ENCODE measurements at regions not wholly inside any gene's neighbourhood (a gene's known extent, or its start where the extent isn't known, plus 50 kb on each side); places are given as distances from the start of the nearest gene placed in this dataset.

GRCh38 chr5:100974082-100974481, 71.0 kb upstream of the ST8SIA4 start:
- Mint-ChIP-seq H3K27me3 (ENCODE audit: low read depth, poor library complexity) (no peaks in the 10 kb centered on the region), H3K4me1 (no peaks in the 10 kb centered on the region), H3K27ac (no peak overlapping the region), H3K9me3 (no peaks in the 10 kb centered on the region), H3K36me3 (ENCODE audit: low read depth) (no peaks in the 10 kb centered on the region), H3K4me3 (no peak overlapping the region)
- no peak for DNase-seq
- TF ChIP-seq CTCF (IDR thresholded peaks at IDR 0.05), result no peak

- Mint-ChIP-seq H3K9me3 (no peaks in the 10 kb centered on the region), H3K4me3 (no peak overlapping the region), H3K4me1 (no peaks in the 10 kb centered on the region), H3K27me3 (ENCODE audit: low read depth, poor library complexity) (no peaks in the 10 kb centered on the region), H3K27ac (no peak overlapping the region), H3K36me3 (ENCODE audit: low read depth) (no peaks in the 10 kb centered on the region)
- no peak for TF ChIP-seq CTCF (IDR thresholded peaks at IDR 0.05)
- no peak for DNase-seq
Observed at GRCh38 chr5:100970646-100971255, 67.7 kb upstream of the ST8SIA4 start.

- TF ChIP-seq CTCF (IDR thresholded peaks at IDR 0.05), result no peak
- no peak for DNase-seq
- Mint-ChIP-seq H3K27ac (no peak overlapping the region), H3K9me3 (no peaks in the 10 kb centered on the region), H3K4me3 (no peak overlapping the region), H3K27me3 (ENCODE audit: low read depth, poor library complexity) (no peaks in the 10 kb centered on the region), H3K4me1 (no peaks in the 10 kb centered on the region), H3K36me3 (ENCODE audit: low read depth) (no peaks in the 10 kb centered on the region)
Observed at GRCh38 chr5:100965291-100965690, 62.2 kb upstream of the ST8SIA4 start.

All from nephron progenitor cell (in vitro differentiated cells).